GM23338 (cell line): ENCODE measurements at regions not wholly inside any gene's neighbourhood (a gene's known extent, or its start where the extent isn't known, plus 50 kb on each side); places are given as distances from the start of the nearest gene placed in this dataset.

Experiments used
- ATAC-seq: fragments of 200-7000 bp; cut with Tn5 transposase; 3 replicates; pipeline ENCODE4 v1.9.1; 2020
- DNase-seq: peaks from one replicate; pipeline ENCODE4 v3.0.0-alpha.2; 2015; ENCODE audit warnings: low spot score
- H2AFZ ChIP-seq: fragments of 200-600 bp; sonication (generic); 2 replicates; pipeline ENCODE4 v1.8.0; 2016; ENCODE audit warnings: antibody characterized with exemption, mild to moderate bottlenecking, moderate library complexity
- H3F3A ChIP-seq: fragments of 200-600 bp; sonication (generic); replicated peaks from 2 replicates; pipeline ENCODE4 v1.8.0; 2017; ENCODE audit warnings: antibody characterized with exemption, mixed run types, low read depth
- H3K27ac ChIP-seq: fragments of 200-600 bp; sonication (generic); 2 replicates; pipeline ENCODE4 v1.6.1; 2016; ENCODE audit warnings: low read depth
- H3K27me3 ChIP-seq: fragments of 200-600 bp; sonication (generic); 2 replicates; pipeline ENCODE4 v1.8.0; 2016; ENCODE audit warnings: mild to moderate bottlenecking, mixed run types, moderate library complexity; ENCODE audit not compliant: insufficient read depth
- H3K36me3 ChIP-seq: fragments of 200-600 bp; sonication (generic); 2 replicates; pipeline ENCODE4 v1.8.0; 2016; ENCODE audit warnings: mild to moderate bottlenecking; ENCODE audit not compliant: insufficient read depth
- H3K4me1 ChIP-seq: fragments of 200-600 bp; sonication (generic); 2 replicates; pipeline ENCODE4 v1.8.0; 2016; ENCODE audit warnings: mild to moderate bottlenecking, moderate library complexity; ENCODE audit not compliant: insufficient read depth
- H3K4me2 ChIP-seq: fragments of 200-600 bp; sonication (generic); 2 replicates; pipeline ENCODE4 v1.7.1; 2017; ENCODE audit warnings: mixed run types
- H3K4me3 ChIP-seq: fragments of 200-600 bp; sonication (generic); 2 replicates; pipeline ENCODE4 v1.6.1; 2016; ENCODE audit warnings: mixed run types
- H3K79me2 ChIP-seq: fragments of 200-600 bp; sonication (generic); replicated peaks from 2 replicates; pipeline ENCODE4 v1.8.0; 2017; ENCODE audit warnings: mild to moderate bottlenecking; ENCODE audit not compliant: insufficient read depth
- H3K9me2 ChIP-seq: fragments of 200-600 bp; sonication (generic); 2 replicates; pipeline ENCODE4 v1.8.0; 2017; ENCODE audit not compliant: insufficient read depth
- H4K20me1 ChIP-seq: fragments of 200-600 bp; sonication (generic); replicated peaks from 2 replicates; pipeline ENCODE4 v1.8.0; 2017; ENCODE audit warnings: mild to moderate bottlenecking; ENCODE audit not compliant: insufficient read depth
- H3K27ac Mint-ChIP-seq: 2 replicates; pipeline ENCODE4 v1.8.0; 2020; ENCODE audit warnings: inconsistent platforms, mild to moderate bottlenecking, moderate library complexity, mixed read lengths
- H3K27me3 Mint-ChIP-seq: 3 replicates; pipeline ENCODE4 v1.8.0; 2022; ENCODE audit warnings: low read depth, mild to moderate bottlenecking, moderate library complexity, mixed read lengths, inconsistent platforms; ENCODE audit not compliant: insufficient read depth, poor library complexity
- H3K36me3 Mint-ChIP-seq: 3 replicates; pipeline ENCODE4 v1.8.0; 2021; ENCODE audit warnings: low read depth, mild to moderate bottlenecking, inconsistent platforms, moderate library complexity, mixed read lengths
- H3K4me1 Mint-ChIP-seq: 3 replicates; pipeline ENCODE4 v1.8.0; 2020; ENCODE audit warnings: mild to moderate bottlenecking, inconsistent platforms, mixed read lengths
- H3K4me3 Mint-ChIP-seq: 3 replicates; pipeline ENCODE4 v1.8.0; 2021; ENCODE audit warnings: moderate library complexity, mild to moderate bottlenecking, inconsistent platforms, mixed read lengths
- H3K9me3 Mint-ChIP-seq: 3 replicates; pipeline ENCODE4 v1.8.0; 2020; ENCODE audit warnings: moderate library complexity, mild to moderate bottlenecking, inconsistent platforms, mixed read lengths
- EZH2 ChIP-seq: fragments of 200-600 bp; sonication (generic); IDR thresholded peaks from one replicate; pipeline ENCODE4 v1.8.0; 2017; ENCODE audit warnings: antibody characterized with exemption, mild to moderate bottlenecking, low read depth; ENCODE audit not compliant: unreplicated experiment
- EZH2phosphoT487 ChIP-seq: fragments of 200-600 bp; sonication (generic); IDR thresholded peaks from one replicate; pipeline ENCODE4 v1.8.1; 2018; ENCODE audit warnings: antibody characterized with exemption; ENCODE audit not compliant: unreplicated experiment
- NANOG ChIP-seq: IDR thresholded peaks from 2 replicates; pipeline ENCODE4 v1.6.1; 2016; ENCODE audit warnings: antibody characterized with exemption, borderline replicate concordance
- POLR2AphosphoS5 ChIP-seq: IDR thresholded peaks from 2 replicates; pipeline ENCODE4 v1.6.1; 2016; ENCODE audit warnings: antibody characterized with exemption, low read depth
- STAT1 ChIP-seq: IDR thresholded peaks from one replicate; pipeline ENCODE4 v1.6.1; 2016; ENCODE audit warnings: antibody characterized with exemption; ENCODE audit not compliant: unreplicated experiment
- ZNF331 ChIP-seq: fragments of 250-450 bp; sonication (Bioruptor Pico); IDR thresholded peaks from 2 replicates; pipeline ENCODE4 v1.5.0; 2020; ENCODE audit warnings: low read depth, mild to moderate bottlenecking, moderate library complexity
- TF ChIP-seq, protein P1 (sequence below), 2 experiments: fragments of 200-600 bp in 1 of 2; sonication (generic) in 1 of 2; conservative IDR thresholded peaks; 2 replicates each; pipeline versions ENCODE4 v1.5.1 to v1.6.1; 2016 to 2017; ENCODE audit warnings: antibody characterized with exemption in 2 of 2, low read depth in 2 of 2, mild to moderate bottlenecking in 2 of 2, moderate library complexity in 1 of 2
- TF ChIP-seq, protein P2 (sequence below): IDR thresholded peaks from one replicate; pipeline ENCODE4 v1.6.1; 2018; ENCODE audit warnings: antibody characterized with exemption; ENCODE audit not compliant: unreplicated experiment

DNA sequence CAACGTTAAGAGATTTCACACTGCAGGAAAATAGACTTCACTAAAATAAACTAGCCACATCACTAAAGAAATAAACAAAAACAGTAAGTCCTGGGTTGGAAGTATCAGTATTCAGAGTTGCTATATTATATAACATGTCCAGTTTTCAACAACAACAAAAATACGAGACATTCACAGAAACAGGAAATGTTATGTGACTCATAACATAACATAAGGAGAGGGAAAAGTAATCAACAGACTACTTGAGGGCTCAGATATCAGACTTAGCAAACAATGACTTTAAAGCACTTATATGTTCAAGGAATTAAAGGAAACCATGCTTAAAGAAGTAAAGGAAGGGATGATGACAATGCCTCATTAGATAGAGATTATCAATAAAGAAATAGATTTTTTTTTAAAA, 73.5 kb upstream of the MKLN1 start:
- peaks cover 9% of the 10 kb centered on the region for H3K27me3 Mint-ChIP-seq

DNA sequence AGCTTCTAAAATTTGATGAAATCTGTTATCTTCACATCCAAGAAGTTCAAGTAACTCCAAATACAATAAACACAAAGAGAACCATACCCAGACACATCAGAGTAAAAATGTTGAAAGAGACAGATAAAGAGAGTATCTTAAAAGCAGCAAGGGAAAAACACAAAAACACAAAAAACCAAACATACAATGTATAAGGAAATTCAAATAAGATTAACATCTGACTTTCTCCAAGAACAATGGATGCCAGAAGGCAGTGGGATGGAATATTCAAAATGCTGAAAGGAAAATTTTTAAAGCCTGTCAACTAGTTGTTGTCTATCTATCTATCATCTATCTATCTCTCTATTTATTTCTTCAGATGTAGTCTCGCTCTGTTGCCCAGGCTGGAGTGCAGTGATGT, 72.4 kb upstream of the MKLN1 start:
- Histone ChIP-seq H3K4me2 (no peak overlapping the region), H3K4me1 (peaks cover 1% of the 10 kb centered on the region; the same call in 1 of the 2 replicates), H4K20me1 (no peaks in the 10 kb centered on the region), H3K9me2 (peaks cover 5% of the 10 kb centered on the region; the same call in 1 of the 2 replicates), H3F3A (no peaks in the 10 kb centered on the region), H3K27ac (no peak overlapping the region), H3K36me3 (peaks cover 15% of the 10 kb centered on the region; the same call in 1 of the 2 replicates), H3K4me3 (no peak overlapping the region), H3K79me2 (no peaks in the 10 kb centered on the region), H3K27me3 (no peaks in the 10 kb centered on the region), H2AFZ (no peak overlapping the region)
- no peak overlapping the region for H3K27ac Mint-ChIP-seq
- H3K9me3 Mint-ChIP-seq: peaks cover 21% of the 10 kb centered on the region
- H3K27me3 Mint-ChIP-seq: peaks cover 7% of the 10 kb centered on the region
- DNase-seq: no peak
- peaks cover 15% of the 10 kb centered on the region for H3K36me3 Mint-ChIP-seq
- no peak for ATAC-seq
- H3K4me3 Mint-ChIP-seq: no peak overlapping the region
- peaks cover 2% of the 10 kb centered on the region; the same call in 2 of the 3 replicates for H3K4me1 Mint-ChIP-seq
- TF ChIP-seq STAT1 (no peak), POLR2AphosphoS5 (no peak), EZH2 (no peak), ZNF331 (CRISPR knock-in tag) (no peak), EZH2phosphoT487 (no peak), NANOG (no peak)
- TF ChIP-seq, protein P1, sequence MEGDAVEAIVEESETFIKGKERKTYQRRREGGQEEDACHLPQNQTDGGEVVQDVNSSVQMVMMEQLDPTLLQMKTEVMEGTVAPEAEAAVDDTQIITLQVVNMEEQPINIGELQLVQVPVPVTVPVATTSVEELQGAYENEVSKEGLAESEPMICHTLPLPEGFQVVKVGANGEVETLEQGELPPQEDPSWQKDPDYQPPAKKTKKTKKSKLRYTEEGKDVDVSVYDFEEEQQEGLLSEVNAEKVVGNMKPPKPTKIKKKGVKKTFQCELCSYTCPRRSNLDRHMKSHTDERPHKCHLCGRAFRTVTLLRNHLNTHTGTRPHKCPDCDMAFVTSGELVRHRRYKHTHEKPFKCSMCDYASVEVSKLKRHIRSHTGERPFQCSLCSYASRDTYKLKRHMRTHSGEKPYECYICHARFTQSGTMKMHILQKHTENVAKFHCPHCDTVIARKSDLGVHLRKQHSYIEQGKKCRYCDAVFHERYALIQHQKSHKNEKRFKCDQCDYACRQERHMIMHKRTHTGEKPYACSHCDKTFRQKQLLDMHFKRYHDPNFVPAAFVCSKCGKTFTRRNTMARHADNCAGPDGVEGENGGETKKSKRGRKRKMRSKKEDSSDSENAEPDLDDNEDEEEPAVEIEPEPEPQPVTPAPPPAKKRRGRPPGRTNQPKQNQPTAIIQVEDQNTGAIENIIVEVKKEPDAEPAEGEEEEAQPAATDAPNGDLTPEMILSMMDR (conservative IDR thresholded peaks at IDR 0.05; ENCODE audit: low read depth in 2 of 2): no peak
- TF ChIP-seq, protein P2, sequence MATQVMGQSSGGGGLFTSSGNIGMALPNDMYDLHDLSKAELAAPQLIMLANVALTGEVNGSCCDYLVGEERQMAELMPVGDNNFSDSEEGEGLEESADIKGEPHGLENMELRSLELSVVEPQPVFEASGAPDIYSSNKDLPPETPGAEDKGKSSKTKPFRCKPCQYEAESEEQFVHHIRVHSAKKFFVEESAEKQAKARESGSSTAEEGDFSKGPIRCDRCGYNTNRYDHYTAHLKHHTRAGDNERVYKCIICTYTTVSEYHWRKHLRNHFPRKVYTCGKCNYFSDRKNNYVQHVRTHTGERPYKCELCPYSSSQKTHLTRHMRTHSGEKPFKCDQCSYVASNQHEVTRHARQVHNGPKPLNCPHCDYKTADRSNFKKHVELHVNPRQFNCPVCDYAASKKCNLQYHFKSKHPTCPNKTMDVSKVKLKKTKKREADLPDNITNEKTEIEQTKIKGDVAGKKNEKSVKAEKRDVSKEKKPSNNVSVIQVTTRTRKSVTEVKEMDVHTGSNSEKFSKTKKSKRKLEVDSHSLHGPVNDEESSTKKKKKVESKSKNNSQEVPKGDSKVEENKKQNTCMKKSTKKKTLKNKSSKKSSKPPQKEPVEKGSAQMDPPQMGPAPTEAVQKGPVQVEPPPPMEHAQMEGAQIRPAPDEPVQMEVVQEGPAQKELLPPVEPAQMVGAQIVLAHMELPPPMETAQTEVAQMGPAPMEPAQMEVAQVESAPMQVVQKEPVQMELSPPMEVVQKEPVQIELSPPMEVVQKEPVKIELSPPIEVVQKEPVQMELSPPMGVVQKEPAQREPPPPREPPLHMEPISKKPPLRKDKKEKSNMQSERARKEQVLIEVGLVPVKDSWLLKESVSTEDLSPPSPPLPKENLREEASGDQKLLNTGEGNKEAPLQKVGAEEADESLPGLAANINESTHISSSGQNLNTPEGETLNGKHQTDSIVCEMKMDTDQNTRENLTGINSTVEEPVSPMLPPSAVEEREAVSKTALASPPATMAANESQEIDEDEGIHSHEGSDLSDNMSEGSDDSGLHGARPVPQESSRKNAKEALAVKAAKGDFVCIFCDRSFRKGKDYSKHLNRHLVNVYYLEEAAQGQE: no peak

More for the DNA sequence above, 73.5 kb upstream of the MKLN1 start:
- H3K4me3 Mint-ChIP-seq: no peak overlapping the region
- peaks cover 15% of the 10 kb centered on the region; the same call in 1 of the 2 replicates for H3K36me3 ChIP-seq
- ATAC-seq (no peak), DNase-seq (no peak)
- no peaks in the 10 kb centered on the region for H3K79me2 ChIP-seq
- H3K9me3 Mint-ChIP-seq: peaks cover 21% of the 10 kb centered on the region
- peaks cover 5% of the 10 kb centered on the region; the same call in 1 of the 2 replicates for H3K9me2 ChIP-seq
- H3K4me2 ChIP-seq: no peak overlapping the region
- no peak overlapping the region for H3K27ac ChIP-seq
- no peaks in the 10 kb centered on the region for H4K20me1 ChIP-seq
- H3K4me1 Mint-ChIP-seq: no peaks in the 10 kb centered on the region; the same call in 2 of the 3 replicates
- TF ChIP-seq, protein P2: no peak
- no peak overlapping the region for H2AFZ ChIP-seq
- no peaks in the 10 kb centered on the region for H3F3A ChIP-seq
- H3K4me1 ChIP-seq: no peaks in the 10 kb centered on the region
- H3K36me3 Mint-ChIP-seq: peaks cover 15% of the 10 kb centered on the region
- no peaks in the 10 kb centered on the region for H3K27me3 ChIP-seq
- no peak overlapping the region for H3K27ac Mint-ChIP-seq
- H3K4me3 ChIP-seq: no peak overlapping the region
